ENCODE measurements at regions not wholly inside any gene's neighbourhood (a gene's known extent, or its start where the extent isn't known, plus 50 kb on each side); places are given as distances from the start of the nearest gene placed in this dataset.

DNA sequence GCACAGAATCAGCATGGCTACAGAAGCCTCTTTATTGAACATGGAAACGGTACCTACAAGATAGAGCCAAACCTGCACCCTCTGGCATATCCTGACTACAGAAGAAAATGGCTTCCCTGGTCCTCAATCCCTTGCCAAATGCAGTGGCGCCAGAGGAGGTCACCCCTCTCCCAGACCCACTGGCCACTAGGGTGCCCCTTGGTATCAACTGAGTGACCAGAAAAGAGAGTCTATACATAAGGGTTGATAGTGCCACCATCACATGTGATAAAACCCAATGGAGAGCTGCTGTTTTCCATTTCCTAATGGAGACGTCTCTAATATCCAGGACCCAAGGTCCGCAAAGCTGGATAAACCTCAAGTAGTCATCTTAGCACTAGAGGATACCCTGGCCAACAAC is 52.7 kb upstream of the ALK start:
- DNase-seq = no peak

DNA sequence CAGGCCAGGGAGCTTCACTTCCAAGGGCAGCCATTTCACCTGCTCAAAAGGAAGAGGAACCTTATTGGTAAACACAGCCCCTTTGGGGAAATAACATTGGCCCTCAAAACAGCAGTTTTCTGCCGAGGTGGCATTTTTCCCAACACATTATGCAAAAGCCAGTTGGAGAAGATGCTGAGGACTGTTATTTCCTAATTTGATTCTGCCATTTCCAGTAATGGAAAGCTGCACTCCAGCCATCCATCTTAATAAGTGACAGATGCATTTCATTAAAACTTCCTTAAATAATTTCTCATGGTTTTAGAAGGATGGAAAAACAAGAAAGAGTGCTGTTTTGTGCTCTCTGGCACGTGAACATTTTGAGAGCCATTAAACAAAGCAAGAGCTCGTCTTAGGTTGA is 55.9 kb upstream of the ALK start:
- no peak for DNase-seq

DNA sequence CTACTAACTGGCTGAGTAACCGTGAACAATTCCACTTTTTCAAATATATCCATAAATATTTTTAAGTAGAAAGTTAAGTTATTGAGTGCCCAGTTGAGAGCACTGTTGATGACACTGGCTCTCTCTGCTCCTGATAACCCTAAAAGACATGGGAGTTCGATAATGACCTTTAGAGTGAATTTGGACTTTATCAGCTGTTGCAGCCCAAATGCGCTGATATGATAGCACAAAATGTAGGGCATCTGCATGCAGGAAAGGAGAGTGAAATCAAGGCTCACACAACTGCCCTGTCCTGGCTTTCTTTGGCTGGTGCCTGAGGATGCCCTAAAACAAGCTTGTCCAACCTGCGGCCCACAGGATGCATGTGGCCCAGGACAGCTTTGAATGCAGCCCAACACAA is 60.0 kb upstream of the ALK start:
- no peak for DNase-seq

DNA sequence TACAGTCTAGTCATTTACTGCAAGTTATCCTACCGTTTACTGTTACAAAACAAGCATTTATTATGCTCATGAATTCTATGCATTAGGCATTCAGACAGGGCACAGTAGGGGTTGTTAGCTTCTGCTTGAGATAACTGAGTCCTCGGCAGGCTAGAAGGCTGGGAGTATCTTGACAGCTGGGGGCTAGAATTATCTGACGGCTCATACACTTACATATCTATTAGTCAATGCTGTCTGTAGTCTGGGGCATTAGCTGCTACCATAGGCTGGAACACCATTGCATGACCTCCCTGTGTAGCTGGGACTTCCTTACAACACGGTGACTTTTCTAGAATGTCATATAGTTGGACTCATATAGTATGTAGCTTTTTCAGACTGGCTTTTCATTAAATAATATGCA is 61.9 kb upstream of the ALK start:
- DNase-seq = no peak

DNA sequence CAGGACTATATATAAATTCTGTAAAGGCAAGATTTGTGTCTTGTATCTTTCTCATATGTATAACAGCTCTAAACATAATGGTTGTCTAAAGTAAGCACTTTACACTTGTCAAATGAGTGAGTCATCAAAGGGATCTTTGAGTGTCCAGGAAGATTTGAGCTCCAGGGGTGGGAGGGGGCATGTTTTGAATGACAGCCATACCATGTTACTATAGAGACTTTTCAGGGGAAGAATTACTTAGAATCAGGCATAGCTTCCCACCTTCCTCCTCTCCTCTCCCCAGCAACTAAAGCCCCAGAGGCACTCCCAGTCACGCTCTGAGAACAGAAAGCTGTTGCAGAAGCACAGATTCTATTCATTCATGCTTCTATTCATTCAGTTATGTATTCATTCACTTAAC is 65.8 kb upstream of the ALK start:
- no peak for DNase-seq

DNA sequence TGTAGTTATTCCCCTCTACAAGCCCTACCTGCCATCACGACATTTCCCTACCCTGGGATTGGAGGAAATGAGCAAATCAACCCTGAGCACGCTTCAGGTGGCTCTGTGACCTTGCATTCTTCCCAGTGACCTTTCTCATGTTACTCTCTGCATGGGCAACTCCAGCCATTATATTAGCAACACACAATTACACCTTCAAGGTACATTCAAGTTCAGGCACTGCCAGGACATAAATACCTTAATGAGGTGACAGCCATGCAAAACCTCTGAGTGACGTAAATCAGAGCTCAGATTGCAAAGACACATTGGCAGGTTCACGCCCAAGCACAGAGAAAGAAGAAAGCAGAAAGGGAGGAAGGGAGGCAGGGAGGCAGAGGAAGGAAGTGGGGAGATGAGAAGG is 68.7 kb upstream of the ALK start:
- DNase-seq = no peak

DNA sequence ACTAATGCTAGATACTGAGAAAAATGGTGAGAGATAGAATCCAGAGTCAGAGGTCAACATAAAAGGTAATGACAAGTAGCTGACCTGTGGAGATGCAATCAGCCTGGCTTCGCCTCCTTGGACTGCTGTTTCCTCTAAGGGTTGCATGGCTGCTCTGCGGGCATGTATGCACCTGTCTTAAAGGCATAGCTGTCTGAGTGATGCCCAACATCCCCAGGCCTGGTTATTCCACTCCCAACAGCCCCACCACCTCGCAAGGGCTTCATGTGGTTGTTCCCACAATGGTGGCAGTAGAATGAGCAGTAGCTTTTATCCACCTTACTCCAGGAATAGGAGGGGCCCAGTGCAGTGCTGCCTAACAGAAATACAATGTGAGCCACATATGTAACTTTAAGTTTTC is 69.7 kb upstream of the ALK start:
- no peak for DNase-seq

DNA sequence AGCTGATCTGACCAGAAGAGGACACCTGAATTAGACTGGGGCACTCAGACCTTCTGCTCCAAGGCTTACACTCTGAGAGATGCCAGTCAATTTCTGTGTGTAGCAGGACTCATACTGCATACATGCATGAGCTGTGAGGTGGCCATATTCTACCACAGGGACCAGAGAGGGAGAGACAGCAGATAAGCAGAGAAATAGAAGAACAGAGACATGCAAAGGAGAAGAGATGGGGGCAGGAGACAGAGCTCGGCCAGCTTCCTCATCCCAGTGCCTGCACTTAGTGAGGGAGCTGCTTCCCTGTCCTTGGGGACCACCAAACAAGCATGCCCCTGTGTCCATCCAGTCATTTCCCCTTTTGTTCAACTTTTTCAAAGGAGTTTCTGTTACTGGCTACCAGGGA is 73.9 kb upstream of the ALK start:
- DNase-seq = no peak

DNA sequence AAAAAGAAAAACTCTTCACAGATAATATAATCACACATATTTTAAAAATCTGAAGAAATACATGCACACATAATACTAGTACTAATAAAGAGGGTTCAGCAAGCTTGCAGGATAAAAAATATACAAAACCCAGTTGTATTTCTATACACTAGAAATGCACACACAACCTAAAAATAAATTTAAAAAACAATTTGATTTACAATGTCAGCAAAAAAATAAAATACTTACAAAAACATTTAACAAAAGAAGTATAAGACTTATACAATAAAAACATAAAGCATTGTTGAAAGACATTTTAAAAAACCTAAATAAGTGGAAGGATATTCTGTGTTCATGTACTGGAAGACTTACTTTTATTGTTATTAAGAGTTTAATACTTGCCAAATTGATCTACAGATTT is 81.7 kb upstream of the ALK start:
- no peak for DNase-seq

DNA sequence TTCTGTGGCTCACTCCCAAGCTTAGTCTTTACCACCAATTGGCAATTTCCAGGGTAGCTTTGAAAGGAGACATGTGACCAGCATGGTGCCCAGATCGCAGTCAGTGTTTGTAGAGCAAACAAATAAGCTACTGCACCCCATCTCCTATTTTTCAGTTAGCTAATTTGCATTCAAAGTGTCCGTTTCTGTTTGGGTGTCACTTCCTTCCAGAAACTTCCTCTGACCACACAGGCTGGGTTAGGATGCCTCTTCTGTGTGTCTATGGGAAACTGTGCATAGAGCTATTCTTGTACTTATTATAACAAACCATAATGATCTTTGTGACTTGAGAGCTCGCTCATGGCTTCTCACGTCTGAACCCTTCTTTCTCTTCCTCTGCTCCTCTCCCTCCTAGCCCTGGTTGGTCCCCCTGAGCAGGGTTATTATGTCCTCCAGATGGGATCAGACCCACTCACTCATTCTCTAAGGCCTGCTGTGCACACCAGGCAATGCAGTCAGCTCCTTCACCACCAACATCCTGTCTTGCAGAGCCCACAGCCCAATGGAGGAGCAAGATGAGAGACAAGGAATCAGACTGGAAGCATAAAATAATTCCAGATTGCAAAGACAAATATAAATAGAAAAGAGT is 101.2 kb upstream of the ALK start:
- DNase-seq = no peak

DNA sequence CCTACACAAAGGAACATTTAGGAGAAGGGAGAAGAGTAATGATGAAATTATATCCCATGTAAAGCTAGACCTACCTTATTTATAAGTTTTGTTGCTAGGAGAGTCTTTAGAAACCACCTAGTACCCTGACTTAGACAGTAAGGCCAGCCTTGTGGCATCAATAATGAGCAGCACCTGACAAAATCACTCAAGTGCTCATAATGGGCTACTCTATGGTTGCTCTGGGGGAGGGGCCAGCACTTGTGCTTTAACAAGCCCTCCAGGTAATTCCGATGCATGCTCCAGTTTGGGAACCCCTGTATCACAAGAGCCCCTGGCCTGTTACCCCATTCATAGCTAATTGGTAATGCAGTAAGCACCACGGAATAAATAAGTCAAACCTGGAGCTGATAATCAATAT is 102.9 kb upstream of the ALK start:
- DNase-seq = no peak

DNA sequence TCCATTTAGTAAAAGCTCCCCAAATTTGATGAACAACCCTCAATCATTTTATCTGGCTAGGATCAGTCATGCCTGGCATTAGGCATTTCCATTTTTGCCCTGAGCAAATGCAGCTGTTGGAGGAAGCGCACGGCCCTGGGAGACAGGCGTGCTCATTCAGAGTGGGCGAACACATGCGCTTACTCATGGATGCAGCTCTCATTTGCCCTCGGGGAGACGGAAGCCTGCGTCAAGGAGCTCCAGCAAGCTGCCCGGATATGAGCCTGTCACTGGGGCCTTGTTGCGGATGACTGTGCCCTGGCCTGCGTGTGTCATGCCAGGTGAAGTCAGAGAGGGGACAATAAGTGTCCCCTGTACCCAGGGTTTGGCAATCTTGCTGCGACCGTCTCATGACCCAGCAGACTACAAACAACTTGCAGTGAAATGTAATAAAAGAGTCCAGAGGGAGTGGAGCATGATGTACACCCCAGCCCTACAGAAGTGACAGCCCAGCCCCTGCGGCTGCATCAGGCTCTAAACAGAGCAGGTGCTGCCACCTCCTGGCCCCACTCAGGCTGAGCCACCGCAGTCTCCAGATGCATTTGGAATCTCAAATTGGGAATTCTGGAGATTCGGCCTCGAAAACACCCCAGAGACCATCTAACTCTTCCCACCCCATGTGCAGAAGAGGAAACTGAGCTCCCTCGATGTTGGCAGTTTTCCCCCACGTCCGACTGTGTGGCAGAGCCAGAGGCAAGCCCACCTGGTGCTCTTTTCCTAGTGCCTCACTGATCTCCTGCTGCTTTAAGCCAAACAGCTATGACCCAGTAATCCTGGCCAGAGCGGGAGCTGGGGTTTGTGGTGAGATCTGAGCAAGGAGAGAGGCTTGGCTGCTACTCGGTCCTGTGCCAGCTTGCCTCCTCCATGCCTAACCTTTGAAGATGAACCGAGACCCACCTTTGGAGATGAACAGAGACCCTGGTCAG is 105.0 kb upstream of the ALK start:
- DNase-seq = peak; percentile 51

DNA sequence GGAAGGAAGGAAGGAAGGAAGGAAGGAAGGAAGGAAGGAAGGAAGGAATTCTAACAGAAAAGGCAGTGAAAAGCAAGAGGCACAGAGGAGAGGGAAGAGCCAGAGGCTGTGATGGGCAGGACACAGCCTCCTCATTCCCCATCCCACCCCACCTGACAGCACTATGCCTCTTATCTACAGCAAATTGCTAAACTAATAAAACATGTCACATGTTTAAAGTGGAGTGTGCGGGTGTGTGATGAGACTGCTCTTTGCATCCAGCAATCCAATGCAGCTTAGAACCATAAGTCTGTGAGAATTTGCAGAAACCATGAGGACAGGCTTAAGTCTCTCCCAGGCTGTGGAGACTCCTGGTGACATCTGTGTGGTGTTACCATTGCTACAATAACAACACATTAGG is 108.4 kb upstream of the ALK start:
- DNase-seq = no peak

DNA sequence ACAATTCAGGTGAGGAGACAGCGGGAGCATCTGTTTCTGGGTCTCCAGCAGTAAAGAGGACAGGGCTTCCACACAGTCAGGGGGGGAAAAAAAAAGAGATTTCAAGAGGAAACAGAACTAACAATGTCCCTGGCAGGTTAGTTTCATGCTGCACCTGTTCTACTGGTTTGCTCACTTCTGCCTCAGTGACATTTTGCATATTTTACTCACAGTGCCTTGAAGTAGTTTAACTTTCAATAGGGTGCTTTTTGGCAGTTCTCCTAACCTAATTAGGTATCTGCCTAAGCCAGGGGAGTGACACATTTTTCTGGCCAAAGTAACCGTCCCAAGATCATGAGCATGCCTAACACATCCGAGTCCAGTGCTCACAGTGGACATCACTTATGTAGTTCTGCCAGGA is 109.0 kb upstream of the ALK start:
- DNase-seq = no peak

DNA sequence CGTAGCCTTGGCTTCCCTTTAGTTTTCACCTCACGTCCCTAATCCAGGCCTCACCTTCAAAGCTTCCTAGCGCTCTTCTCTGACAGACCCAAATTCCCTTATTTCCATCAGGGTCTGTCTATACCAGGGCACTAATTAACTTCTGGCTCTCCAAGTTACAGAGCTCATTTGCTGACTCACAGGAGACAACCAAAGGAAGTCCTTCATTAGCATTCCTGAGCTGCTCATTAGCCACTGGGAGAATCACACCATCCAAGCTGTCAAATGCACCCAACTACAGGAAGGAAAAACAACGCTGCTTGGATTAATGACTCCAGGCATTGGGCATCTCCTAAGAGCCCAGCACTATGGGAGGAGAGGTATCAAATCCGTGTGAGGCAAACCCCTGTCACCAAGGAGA is 109.8 kb upstream of the ALK start:
- no peak for DNase-seq

DNA sequence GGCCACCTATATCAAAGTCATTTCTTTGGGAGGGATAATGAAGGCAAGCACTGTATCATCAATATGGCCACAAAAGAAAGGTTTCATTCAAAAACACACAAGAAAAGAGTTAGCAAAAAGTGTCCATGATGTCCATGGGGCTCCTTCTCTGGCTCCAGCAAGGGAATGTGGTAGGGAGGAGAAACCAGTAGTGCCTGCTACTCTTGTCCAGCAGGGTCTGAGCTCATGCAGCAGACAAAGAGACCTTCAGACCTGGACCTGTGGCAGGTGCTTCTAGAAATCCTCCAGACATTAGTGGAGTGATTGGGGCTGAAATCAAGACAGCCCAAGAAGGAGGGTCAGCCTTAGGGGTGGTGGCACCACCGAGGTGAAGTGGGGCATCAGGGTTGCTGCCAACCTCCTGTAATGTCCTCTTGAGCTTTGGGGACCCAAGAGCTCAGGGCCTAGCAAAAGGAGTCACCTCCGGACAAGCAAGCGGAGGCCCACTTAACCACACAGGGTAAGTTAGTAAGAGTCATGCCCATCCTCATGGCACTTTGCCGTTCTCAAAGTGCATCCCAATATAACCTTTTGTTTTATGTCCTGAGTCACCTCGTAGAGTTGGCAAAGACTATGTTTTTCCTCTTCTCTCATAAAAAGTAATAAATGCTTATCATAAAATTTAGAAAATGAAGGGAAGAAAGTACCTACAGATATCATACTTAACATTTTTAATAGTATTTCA is 112.6 kb upstream of the YPEL5 start:
- no peak for DNase-seq

DNA sequence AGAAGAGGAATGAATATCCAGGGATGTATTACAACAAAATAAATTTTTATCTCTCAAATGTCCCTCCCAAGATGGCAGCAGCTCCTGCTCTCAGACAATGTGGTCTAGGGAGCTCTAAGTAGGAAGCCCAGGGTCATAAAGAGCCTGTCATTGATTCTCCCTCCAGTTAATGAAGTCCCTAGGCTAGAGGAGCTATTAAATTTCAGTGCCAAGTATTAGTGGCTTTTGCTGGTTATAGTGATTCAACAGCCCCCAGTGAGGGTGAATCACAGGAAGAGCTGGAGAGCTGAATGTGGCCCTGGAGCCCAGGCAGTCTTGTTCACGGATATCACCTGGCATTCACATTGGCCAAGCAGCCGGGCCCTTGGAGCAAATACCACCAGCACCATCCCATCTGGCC is 109.8 kb upstream of the YPEL5 start:
- DNase-seq = no peak

DNA sequence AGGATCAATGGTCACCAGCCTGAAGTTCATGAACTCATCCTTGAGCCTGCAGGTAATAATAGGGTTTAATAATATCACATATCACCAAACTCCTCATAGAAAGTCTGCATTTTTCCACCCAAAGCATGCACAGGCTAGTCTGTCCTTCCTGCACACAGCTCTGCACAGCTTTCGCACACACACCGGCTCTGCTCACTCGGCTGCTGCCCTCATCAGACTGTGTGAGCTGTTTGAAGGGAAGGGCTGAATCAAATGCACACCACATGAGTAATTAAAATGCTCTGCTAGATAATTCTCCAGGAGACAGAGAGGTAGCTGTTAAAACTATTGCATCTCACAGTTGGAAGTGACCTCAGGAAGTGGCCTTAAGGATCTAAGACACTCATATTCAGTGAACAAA is 108.4 kb upstream of the YPEL5 start:
- no peak for DNase-seq

DNA sequence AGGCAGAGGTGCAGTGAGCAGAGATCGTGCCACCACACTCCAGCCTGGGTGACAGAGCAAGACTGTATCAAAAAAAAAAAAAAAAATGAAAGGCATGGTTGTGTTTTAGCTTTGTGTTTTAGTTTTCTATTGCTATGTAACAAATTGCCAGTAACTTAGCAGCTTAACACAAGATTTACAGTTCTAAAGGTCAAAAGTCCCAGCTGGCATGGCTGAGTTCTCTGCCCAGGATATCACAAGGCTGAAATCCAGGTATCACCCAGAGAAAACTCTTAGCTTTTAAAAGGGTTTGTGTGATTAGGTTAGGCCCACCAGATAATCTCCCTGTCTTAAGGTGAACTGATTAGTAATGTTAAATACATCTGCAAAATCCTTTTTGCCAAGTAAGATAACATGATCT is 107.7 kb upstream of the YPEL5 start:
- no peak for DNase-seq

DNA sequence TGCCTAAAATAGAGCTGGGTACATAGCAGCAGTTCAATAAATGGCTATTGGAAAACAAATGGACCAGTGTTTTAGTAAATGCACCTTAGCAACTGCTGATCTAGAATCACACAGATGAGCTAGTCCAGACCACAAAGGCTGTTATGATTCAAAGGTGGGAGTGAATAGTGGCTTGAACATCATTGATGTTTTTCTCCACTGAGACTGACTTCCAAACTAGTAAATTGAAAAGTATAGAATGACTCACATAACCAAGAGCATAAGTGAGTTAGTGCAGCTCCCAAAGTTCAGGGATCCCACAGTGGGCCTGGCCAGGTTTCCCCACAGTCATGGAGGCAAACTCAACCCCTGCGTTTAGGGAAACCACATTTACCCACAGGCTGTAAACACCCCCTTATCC is 106.7 kb upstream of the YPEL5 start:
- DNase-seq = no peak

DNA sequence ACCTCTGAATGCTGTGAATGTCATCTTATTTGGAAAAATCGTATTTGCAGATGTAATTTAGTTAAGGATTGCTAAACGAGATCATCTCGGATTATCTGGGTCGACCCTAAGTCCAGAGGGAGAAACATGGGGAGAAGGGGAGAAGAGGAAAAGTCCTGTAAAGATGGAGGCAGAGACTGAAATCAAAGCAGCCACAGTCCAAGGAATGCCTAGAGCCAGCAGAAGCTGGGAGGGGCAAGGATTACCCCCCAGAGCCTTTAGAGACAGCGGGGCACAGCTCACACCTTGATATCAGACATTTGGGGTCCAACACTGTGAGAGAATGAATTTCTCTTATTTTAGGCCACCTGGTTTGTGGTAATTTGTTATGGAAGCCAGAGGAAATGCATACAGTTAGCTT is 104.9 kb upstream of the YPEL5 start:
- no peak for DNase-seq

DNA sequence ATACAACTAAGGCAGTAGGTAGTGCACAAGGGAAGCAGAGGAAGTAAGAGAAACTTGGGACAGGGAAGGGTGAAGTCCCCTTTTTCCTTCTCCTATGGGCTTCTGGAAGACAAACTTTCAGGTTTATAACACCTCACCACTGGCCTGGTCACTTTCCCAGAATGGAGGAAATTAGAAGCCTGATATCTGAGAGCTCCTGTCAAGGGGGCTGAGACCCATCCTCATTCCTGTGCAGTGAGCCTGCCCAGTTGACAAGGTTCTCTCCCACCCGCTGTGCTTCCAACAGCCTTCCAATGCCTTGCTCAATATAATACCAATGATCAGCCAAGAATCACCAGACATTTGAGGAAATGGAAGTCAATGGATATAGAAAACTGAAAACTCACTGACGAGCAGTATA is 100.4 kb upstream of the YPEL5 start:
- DNase-seq = no peak

DNA sequence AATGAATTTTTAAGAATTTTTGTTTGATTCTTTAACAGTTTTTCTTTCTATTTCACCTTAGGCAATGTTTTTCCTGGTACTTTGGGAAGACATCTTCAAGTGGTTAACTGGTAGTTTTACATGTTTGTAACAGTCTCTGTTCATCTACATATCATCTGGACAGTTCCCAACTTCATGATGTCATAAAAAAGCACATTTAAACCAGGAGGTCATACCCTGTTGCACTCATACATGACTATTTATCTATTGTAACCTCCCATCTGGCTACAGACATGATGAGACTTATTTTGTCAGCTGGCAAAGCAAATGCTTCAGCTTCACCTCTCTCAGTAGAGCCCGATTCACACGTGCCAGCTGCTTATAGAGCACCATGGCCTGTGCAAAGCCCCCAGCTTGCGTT is 99.8 kb upstream of the YPEL5 start:
- no peak for DNase-seq

DNA sequence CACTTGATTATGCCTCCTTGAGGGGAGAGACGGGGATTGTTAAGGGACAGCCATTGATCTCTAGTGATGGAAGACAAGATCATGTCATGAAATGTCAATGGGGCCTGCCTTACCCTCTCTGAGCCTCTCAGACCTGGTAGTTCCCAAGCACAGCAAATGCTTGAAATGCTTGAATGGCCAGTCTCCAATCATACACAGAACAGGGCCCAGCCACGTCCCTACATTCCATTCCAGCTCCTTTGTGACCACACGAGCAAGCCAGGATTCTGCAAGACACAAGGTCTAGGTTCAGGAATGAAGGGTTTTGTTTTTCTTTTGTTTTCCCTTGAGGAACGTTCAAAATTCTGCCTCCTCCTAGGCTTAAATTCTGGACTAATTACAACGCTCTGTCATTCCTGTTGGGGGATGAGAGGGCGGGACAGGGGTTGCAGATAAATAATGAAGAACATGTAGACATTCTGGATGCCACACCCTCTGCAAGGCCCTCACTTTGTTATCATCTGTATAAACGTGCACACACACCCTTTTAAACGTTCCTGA is 98.1 kb upstream of the YPEL5 start:
- no peak for DNase-seq
